ENCODE measurements at regions not wholly inside any gene's neighbourhood (a gene's known extent, or its start where the extent isn't known, plus 50 kb on each side); places are given as distances from the start of the nearest gene placed in this dataset.

GRCh38 chr10:26911811-26912461, 51.2 kb upstream of the ABI1 start:
- no CpG with 5 or more reads among the region's 4 CpGs for WGBS (ENCODE audit: extremely low coverage, insufficient read length, low lambda C conversion rate)
- H3K9me3 ChIP-seq (ENCODE audit: control insufficient read depth, low read depth, low read length): no peaks in the 10 kb centered on the region
- no peak for TF ChIP-seq CTCF (conservative IDR thresholded peaks at IDR 0.05)
- no peak overlapping the region for H2BK20ac ChIP-seq (ENCODE audit: low read depth, low read length, poor library complexity, severe bottlenecking)
- H2AK5ac ChIP-seq (ENCODE audit: insufficient read length, low read length): no peak overlapping the region
- no peak overlapping the region for H3K18ac ChIP-seq (ENCODE audit: insufficient read length, low read depth, low read length)
- no peak overlapping the region for H3K4me2 ChIP-seq (ENCODE audit: insufficient read depth, insufficient read length, low read length)
- no peak overlapping the region for H4K8ac ChIP-seq (replicated peaks; ENCODE audit: insufficient read length, low read depth, low read length)
- Mint-ChIP-seq H3K4me3 (no peak overlapping the region), H3K27ac (no peak overlapping the region; a peak in 1 of 7 replicates), H3K36me3 (ENCODE audit: insufficient read depth in 1 of 3, low read depth in 3 of 3) (no peaks in the 10 kb centered on the region), H3K27me3 (ENCODE audit: low read depth) (no peaks in the 10 kb centered on the region), H3K9me3 (no peaks in the 10 kb centered on the region; a peak in 3 of 5 replicates), H3K4me1 (no peaks in the 10 kb centered on the region; a peak in 1 of 4 replicates)
- H3K4ac ChIP-seq (ENCODE audit: low read depth, low read length): no peak overlapping the region
- DNase-seq: no peak
- no peaks in the 10 kb centered on the region for H3K27me3 ChIP-seq (ENCODE audit: insufficient read depth, low read length)
- H3K27ac ChIP-seq (ENCODE audit: insufficient read length, low read depth, low read length): no peak overlapping the region
- no peak overlapping the region for H3K14ac ChIP-seq (ENCODE audit: insufficient read depth, low read length)
- no peak overlapping the region for H2BK15ac ChIP-seq (ENCODE audit: low read depth, low read length)
- no peak overlapping the region for H4K91ac ChIP-seq (ENCODE audit: insufficient read length, low read depth, low read length)
- no peak overlapping the region for H2AFZ ChIP-seq (ENCODE audit: low read length)
- H3K9ac ChIP-seq (ENCODE audit: extremely low read depth, insufficient read length, low read length): no peak overlapping the region
- H4K20me1 ChIP-seq (ENCODE audit: control insufficient read depth, insufficient read depth, insufficient read length): no peaks in the 10 kb centered on the region
- no peak overlapping the region for H3T11ph ChIP-seq (ENCODE audit: low read length)
- H3K23ac ChIP-seq (ENCODE audit: insufficient read length, low read depth, low read length): no peak overlapping the region
- H2BK5ac ChIP-seq (ENCODE audit: insufficient read length, low read length): no peak overlapping the region
- H4K5ac ChIP-seq (ENCODE audit: insufficient read length, low read depth, low read length): no peak overlapping the region
- H3K23me2 ChIP-seq (ENCODE audit: insufficient read length, low read depth, low read length, poor library complexity, severe bottlenecking): no peaks in the 10 kb centered on the region
- no peaks in the 10 kb centered on the region for H3K79me1 ChIP-seq (ENCODE audit: insufficient read depth, low read depth, low read length, poor library complexity, severe bottlenecking)
- no peak overlapping the region for H3K56ac ChIP-seq (ENCODE audit: insufficient read length, low read depth, low read length)
- no peak overlapping the region for H2BK12ac ChIP-seq (ENCODE audit: insufficient read length, low read depth, low read length)
- no peak overlapping the region for H2BK120ac ChIP-seq (ENCODE audit: low read depth, low read length, poor library complexity, severe bottlenecking)
- no peaks in the 10 kb centered on the region for H3K79me2 ChIP-seq (ENCODE audit: insufficient read depth, low read length)
- no peaks in the 10 kb centered on the region for H3K4me1 ChIP-seq (ENCODE audit: insufficient read depth, low read length)
